ENCODE measurements at regions not wholly inside any gene's neighbourhood (a gene's known extent, or its start where the extent isn't known, plus 50 kb on each side); places are given as distances from the start of the nearest gene placed in this dataset.

DNA sequence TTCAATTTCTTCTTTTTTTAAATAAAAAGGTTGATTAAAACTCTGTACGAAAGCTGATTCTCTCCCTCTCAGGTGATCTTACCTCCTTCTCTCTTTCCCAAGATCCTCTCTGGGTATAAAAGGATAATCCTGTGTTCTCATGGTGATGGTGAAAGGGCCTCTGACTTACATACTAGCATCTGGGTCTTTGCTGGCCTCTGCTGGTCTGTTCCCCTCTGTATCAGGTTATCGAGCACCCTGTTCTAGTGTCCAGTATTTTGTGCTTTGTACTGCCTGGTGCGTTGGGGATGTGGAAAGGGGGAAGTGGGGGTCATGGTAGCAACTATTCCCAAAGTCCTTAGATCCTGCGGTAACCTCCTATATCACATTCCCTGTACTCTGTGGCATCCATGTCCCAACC lies 328.9 kb downstream of the NR2F1-AS1 start:
- TF ChIP-seq, protein P1, sequence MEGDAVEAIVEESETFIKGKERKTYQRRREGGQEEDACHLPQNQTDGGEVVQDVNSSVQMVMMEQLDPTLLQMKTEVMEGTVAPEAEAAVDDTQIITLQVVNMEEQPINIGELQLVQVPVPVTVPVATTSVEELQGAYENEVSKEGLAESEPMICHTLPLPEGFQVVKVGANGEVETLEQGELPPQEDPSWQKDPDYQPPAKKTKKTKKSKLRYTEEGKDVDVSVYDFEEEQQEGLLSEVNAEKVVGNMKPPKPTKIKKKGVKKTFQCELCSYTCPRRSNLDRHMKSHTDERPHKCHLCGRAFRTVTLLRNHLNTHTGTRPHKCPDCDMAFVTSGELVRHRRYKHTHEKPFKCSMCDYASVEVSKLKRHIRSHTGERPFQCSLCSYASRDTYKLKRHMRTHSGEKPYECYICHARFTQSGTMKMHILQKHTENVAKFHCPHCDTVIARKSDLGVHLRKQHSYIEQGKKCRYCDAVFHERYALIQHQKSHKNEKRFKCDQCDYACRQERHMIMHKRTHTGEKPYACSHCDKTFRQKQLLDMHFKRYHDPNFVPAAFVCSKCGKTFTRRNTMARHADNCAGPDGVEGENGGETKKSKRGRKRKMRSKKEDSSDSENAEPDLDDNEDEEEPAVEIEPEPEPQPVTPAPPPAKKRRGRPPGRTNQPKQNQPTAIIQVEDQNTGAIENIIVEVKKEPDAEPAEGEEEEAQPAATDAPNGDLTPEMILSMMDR (IDR thresholded peaks at IDR 0.05), result no peak
- TF ChIP-seq, protein P2, sequence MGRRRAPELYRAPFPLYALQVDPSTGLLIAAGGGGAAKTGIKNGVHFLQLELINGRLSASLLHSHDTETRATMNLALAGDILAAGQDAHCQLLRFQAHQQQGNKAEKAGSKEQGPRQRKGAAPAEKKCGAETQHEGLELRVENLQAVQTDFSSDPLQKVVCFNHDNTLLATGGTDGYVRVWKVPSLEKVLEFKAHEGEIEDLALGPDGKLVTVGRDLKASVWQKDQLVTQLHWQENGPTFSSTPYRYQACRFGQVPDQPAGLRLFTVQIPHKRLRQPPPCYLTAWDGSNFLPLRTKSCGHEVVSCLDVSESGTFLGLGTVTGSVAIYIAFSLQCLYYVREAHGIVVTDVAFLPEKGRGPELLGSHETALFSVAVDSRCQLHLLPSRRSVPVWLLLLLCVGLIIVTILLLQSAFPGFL (CRISPR knock-in tag; IDR thresholded peaks at IDR 0.05; ENCODE audit: borderline replicate concordance), result no peak
- TF ChIP-seq ZNF138 (CRISPR knock-in tag; conservative IDR thresholded peaks at IDR 0.05) (no peak), NR2C2 (CRISPR knock-in tag; IDR thresholded peaks at IDR 0.05) (no peak), NR1H2 (CRISPR knock-in tag; IDR thresholded peaks at IDR 0.05) (no peak), FOXP1 (CRISPR knock-in tag; IDR thresholded peaks at IDR 0.05; ENCODE audit: borderline replicate concordance) (no peak), ATF1 (CRISPR knock-in tag; IDR thresholded peaks at IDR 0.05) (no peak)
